ENCODE measurements at regions not wholly inside any gene's neighbourhood (a gene's known extent, or its start where the extent isn't known, plus 50 kb on each side); places are given as distances from the start of the nearest gene placed in this dataset.

- Mint-ChIP-seq H3K9me3 (no peaks in the 10 kb centered on the region), H3K4me3 (no peak overlapping the region), H3K27me3 (no peaks in the 10 kb centered on the region), H3K36me3 (ENCODE audit: low read depth) (no peaks in the 10 kb centered on the region), H3K4me1 (no peaks in the 10 kb centered on the region), H3K27ac (no peak overlapping the region)
- ATAC-seq (ENCODE audit: low read depth): no peak
- ChIA-PET POLR2A (no interaction called here), CTCF (no interaction called here)
- no peak for DNase-seq
- TF ChIP-seq CTCF (IDR thresholded peaks at IDR 0.05): no peak
- intact Hi-C loops (cut with micrococcal nuclease): no loop called here
These were observed 931.1 kb downstream of the PLA2G4A start for GRCh38 chr1:187759825-187760333.

GRCh38 chr1:187762118-187762517 is 933.4 kb downstream of the PLA2G4A start:
- no peak for TF ChIP-seq CTCF (IDR thresholded peaks at IDR 0.05)
- CTCF ChIA-PET: no interaction called here
- ATAC-seq (ENCODE audit: low read depth): no peak
- Mint-ChIP-seq H3K36me3 (ENCODE audit: low read depth) (no peaks in the 10 kb centered on the region), H3K27ac (no peak overlapping the region), H3K4me1 (no peaks in the 10 kb centered on the region), H3K4me3 (no peak overlapping the region), H3K9me3 (peaks cover under 1% of the 10 kb centered on the region), H3K27me3 (no peaks in the 10 kb centered on the region)
- DNase-seq: no peak
- POLR2A ChIA-PET: no interaction called here
- intact Hi-C loops (cut with micrococcal nuclease): no loop called here

- POLR2A ChIA-PET: no interaction called here
- CTCF ChIA-PET: no interaction called here
- no peak for DNase-seq
- ATAC-seq (ENCODE audit: low read depth): no peak
- no peak overlapping the region for H3K4me3 Mint-ChIP-seq
- intact Hi-C loops (cut with micrococcal nuclease): no loop called here
- no peak overlapping the region for H3K27ac Mint-ChIP-seq
- H3K9me3 Mint-ChIP-seq: peaks cover 4% of the 10 kb centered on the region
- no peaks in the 10 kb centered on the region for H3K27me3 Mint-ChIP-seq
- no peaks in the 10 kb centered on the region for H3K36me3 Mint-ChIP-seq (ENCODE audit: low read depth)
- no peak for TF ChIP-seq CTCF (IDR thresholded peaks at IDR 0.05)
- no peaks in the 10 kb centered on the region for H3K4me1 Mint-ChIP-seq
These were observed 934.7 kb downstream of the PLA2G4A start for GRCh38 chr1:187763465-187763864.

- ATAC-seq (ENCODE audit: low read depth): no peak
- DNase-seq: no peak
- Mint-ChIP-seq H3K27ac (no peak overlapping the region), H3K27me3 (no peaks in the 10 kb centered on the region), H3K9me3 (peaks cover 4% of the 10 kb centered on the region), H3K4me1 (no peaks in the 10 kb centered on the region), H3K36me3 (ENCODE audit: low read depth) (no peaks in the 10 kb centered on the region), H3K4me3 (no peak overlapping the region)
- ChIA-PET POLR2A (no interaction called here), CTCF (no interaction called here)
- intact Hi-C loops (cut with micrococcal nuclease): no loop called here
- no peak for TF ChIP-seq CTCF (IDR thresholded peaks at IDR 0.05)
These were observed 935.2 kb downstream of the PLA2G4A start for GRCh38 chr1:187763976-187764375.

- CTCF ChIA-PET: no interaction called here
- H3K27me3 Mint-ChIP-seq: no peaks in the 10 kb centered on the region
- ATAC-seq (ENCODE audit: low read depth) (no peak), DNase-seq (no peak)
- H3K36me3 Mint-ChIP-seq (ENCODE audit: low read depth): no peaks in the 10 kb centered on the region
- no peak overlapping the region for H3K4me3 Mint-ChIP-seq
- H3K4me1 Mint-ChIP-seq: no peaks in the 10 kb centered on the region
- no peak for TF ChIP-seq CTCF (IDR thresholded peaks at IDR 0.05)
- intact Hi-C loops (cut with micrococcal nuclease): no loop called here
- no peak overlapping the region for H3K27ac Mint-ChIP-seq
- POLR2A ChIA-PET: no interaction called here
- H3K9me3 Mint-ChIP-seq: peaks cover 12% of the 10 kb centered on the region
These were observed 942.6 kb downstream of the PLA2G4A start for GRCh38 chr1:187771396-187771795.

Measured in activated B cell treated with CpG ODN at 0.5 μM for 24 hours (primary cell).